A172 (cell line): ENCODE measurements at regions not wholly inside any gene's neighbourhood (a gene's known extent, or its start where the extent isn't known, plus 50 kb on each side); places are given as distances from the start of the nearest gene placed in this dataset.
"Not testable (repeated sequence)": the region's sequence is repeated elsewhere in the genome, so short reads cannot be mapped to it uniquely, and the experiment has no call there.

Source experiments
- DNase-seq: peaks from one replicate; pipeline ENCODE4 v3.0.0-alpha.2; 2015; ENCODE audit warnings: low spot score

DNA sequence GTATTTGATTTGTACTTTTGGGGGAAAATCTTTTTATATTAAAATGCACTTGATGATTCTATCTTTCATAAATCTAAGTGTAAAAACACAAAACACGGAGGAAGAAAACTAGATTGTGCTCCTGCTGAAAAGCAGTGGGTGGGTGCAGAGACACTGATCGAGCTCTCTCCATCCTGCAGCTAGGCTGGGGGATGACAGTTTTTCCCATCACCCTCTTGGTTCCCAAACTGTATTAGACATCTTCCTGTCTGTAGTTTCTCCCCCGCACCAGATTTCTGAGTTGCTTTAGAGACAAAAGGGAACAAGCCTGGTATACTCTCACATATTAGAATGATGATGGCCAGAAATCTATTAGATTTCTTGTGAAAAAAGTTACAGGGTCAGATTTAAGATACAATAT, 99.6 kb downstream of the FAM114A2 start:
- DNase-seq, result no peak

GRCh38 chr5:153938191-153938842, 100.4 kb downstream of the FAM114A2 start:
- DNase-seq, result no peak

DNA sequence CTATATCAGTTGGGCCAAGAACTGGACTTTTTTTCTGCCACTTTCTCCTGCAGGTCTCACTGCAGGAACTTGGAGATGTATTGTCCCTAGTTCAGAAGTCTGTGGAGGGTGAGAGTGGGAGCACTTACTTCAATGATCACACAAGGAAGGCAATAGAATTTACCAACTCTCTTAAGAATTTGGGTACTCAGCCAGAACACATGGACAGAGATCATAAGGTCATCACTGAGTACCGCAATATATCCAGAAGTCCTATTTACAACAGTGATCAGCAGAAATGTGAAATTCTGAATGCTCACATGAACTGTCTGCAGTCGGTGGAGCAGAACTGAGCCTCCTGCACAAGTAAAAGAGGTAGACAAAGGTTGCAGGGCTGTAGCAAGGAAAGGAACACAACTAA, 101.0 kb downstream of the FAM114A2 start:
- no peak for DNase-seq

GRCh38 chr5:153935151-153935550, 103.6 kb downstream of the FAM114A2 start:
- not testable (repeated sequence) for DNase-seq

GRCh38 chr5:153926201-153926600, 112.5 kb downstream of the FAM114A2 start:
- DNase-seq, result no peak

DNA sequence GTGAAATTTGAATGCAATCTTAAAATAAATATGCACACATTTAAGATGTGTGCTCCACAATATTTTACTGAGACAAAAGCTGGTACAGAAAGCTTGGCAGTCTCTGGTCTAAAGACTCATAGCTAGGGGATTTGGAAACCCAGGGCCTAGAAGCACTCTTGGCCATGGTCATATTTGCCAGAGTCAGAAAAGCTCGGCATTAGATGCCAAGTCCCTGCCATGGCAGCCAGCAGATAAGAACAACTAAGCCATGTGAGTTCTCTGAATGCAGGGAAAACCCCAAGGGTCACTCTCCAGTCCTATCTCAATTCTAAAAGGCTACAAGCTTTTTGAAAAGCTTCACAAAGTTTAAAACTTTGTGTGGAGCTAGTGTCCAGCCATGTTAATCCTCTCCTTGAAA, 119.5 kb downstream of the FAM114A2 start:
- no peak for DNase-seq

- no peak for DNase-seq
These were observed 131.4 kb downstream of the FAM114A2 start for GRCh38 chr5:153907170-153907775.

GRCh38 chr5:153905219-153905618, 133.5 kb downstream of the FAM114A2 start:
- DNase-seq, result no peak

DNA sequence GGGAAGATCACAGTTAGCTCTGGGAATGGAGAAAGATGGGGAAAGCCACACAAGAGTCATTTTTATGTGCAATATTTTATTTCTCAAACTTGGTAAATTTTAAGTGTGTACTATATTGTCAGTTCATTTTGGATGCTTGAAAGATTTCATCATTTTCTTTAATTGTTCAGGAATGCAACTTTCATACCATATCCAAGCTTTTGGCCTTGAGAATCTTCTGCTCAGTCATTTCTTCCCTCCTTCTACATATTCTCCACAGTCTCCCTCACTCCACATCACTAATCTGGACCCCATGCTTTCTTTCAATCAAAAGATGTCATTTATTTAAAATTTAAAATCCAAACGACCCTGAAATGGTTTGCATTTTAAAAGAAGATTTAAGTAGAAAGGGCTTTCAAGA, 135.4 kb downstream of the FAM114A2 start:
- DNase-seq, result no peak

GRCh38 chr5:153902016-153902415, 136.7 kb downstream of the FAM114A2 start:
- DNase-seq, result no peak

GRCh38 chr5:153901449-153901848, 137.3 kb downstream of the FAM114A2 start:
- DNase-seq, result peak; percentile 19

GRCh38 chr5:153900703-153901395, 137.9 kb downstream of the FAM114A2 start:
- DNase-seq, result peak; percentile 82

GRCh38 chr5:153899746-153900145, 139.0 kb downstream of the FAM114A2 start:
- DNase-seq, result no peak

GRCh38 chr5:153896701-153897100, 142.0 kb downstream of the FAM114A2 start:
- peak; percentile 29 for DNase-seq

DNA sequence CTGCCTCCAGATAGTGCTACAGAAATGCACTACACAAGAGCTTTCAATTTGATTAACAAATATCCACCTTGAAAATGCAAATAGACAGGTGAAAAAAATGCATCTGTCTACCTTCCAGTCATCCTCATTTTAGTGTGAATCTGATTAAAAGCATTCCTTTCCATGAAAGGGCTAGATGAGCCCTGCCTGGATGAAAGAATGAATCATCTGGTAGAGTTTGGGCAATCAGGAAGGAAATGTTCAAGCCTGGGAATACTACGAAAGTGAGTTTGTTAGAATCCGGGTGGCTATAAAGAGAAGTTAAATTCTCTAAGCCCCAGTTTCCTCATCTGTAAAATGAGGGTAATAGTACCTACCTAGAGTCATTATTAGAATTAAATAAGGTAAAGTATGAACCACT, 142.6 kb downstream of the FAM114A2 start:
- peak; percentile 49 for DNase-seq

DNA sequence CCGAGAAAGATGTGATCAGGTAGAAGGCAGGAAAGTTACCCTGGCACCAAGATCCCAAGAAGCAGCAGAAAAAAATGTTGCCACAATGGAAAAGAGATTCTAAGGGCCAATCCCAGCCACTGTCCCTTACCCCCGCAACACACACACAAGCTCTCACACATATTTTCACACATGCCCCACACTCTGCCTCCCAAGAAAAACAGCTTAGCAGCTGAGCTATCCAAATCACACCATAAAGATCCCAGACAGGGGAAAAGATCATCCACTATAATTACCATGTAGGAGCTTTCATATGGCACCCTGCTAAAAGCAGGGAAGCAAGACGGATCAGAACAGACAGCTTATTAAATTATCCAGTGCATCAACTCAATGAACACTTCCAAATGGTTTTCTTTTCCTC, 143.4 kb downstream of the FAM114A2 start:
- DNase-seq, result no peak

DNA sequence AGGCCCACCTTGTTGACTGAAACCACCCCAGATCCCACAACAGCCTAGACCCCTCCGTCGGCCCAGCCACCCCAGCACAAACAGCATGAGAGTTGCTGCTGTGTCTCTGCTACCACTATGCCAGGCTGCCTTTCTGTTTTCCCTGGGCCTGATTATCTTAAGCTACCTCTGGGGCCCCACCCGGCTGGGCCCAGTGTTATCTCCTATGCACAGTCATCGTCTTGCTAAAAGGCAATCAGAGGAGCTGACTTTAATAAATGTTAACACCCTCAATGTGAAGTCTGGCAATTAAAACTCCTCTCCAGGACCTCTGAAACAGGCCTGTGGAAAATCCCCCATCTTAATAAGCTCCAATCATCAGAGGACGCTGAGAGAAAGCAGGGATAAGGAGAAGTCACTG, 144.9 kb downstream of the FAM114A2 start:
- no peak for DNase-seq

DNA sequence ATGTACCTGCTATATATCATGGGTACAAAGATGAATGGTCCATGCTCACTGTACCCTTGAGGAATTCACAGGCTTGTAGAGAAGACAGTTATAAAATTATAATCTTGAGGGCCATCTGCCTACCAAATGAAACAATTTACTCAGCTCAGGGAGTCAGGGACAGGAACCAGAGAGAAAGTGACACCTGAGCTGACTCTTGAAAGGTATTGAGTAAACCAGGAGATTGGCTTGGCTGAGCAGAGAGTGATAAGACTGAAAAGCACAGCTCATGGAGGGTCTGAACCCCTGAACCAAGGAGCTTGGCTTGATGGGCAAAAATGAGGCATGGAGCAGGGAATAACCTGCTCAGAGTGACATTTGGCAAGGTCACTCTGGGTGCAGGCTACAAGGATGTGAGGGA, 147.3 kb downstream of the FAM114A2 start:
- DNase-seq, result no peak

DNA sequence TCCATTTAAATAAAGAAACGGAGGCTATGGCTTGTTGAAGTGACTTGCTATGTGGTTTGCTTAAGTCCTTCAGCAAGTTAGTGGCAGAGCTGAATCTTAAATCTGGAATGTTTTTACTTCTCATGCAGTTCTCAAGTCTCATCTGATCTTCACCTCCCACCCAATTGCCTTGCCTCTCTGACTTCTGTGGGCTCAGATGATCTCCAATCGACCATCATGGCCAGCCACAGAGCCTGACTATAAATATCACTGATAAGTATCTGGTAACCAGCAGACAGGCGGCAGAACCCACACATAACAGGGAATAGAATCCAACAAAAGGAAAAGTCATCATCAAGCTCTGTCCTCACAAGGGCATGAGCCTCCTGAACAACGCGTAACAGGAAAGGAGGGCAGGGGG, 149.9 kb downstream of the FAM114A2 start:
- DNase-seq, result no peak

- no peak for DNase-seq
These were observed 153.6 kb downstream of the FAM114A2 start for GRCh38 chr5:153885141-153885540.

DNA sequence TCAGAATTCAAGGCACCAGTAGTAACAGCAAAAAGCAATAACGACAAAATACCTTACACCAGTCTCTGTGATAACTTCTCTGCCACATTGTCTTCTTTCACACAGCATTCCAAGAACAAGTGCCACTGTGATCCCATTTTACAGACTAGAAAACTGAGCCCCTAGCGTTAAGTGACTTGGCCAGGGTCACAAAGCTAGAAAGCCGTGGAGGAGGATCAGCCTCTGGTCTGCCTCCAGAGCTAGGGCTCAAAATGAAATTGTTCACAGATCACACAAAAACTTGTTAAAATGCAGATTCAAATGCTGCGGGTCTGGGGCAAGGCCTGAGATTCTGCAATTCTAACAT, 154.1 kb downstream of the FAM114A2 start:
- DNase-seq, result no peak

- DNase-seq, result peak; percentile 60
These were observed 154.7 kb downstream of the FAM114A2 start for GRCh38 chr5:153883854-153884611.

- no peak for DNase-seq
These were observed 157.0 kb downstream of the FAM114A2 start for GRCh38 chr5:153881687-153882086.
